ENCODE measurements at regions not wholly inside any gene's neighbourhood (a gene's known extent, or its start where the extent isn't known, plus 50 kb on each side); places are given as distances from the start of the nearest gene placed in this dataset.

DNA sequence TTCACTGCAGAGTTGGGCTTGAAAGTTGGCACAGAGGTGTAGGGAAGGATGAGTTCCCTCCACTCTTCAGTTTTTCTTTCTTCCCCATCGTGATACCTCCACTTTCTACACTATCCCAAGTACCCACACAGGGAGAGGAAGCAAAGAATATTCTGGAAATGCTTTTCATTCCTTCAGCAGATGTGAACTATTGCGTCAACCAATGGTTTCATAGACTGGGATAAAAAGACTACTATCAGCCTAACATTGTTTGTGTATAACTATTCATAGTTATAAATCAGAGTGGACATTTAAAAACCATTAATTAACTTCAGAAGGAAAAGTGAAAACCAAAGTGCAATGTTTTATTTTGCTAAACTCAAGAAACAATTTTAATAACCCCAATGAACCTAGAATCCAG lies 63.6 kb upstream of the MAMDC2 start:
- Histone ChIP-seq H3K4me1 (no peaks in the 10 kb centered on the region), H3K9me3 (no peaks in the 10 kb centered on the region), H3K27me3 (no peaks in the 10 kb centered on the region), H3K27ac (no peak overlapping the region), H3K4me3 (no peak overlapping the region), H3K36me3 (no peaks in the 10 kb centered on the region)
- intact Hi-C loops (cut with DNase I) = no loop called here
- DNase-seq (no peak), ATAC-seq (no peak)
- TF ChIP-seq, protein P1, sequence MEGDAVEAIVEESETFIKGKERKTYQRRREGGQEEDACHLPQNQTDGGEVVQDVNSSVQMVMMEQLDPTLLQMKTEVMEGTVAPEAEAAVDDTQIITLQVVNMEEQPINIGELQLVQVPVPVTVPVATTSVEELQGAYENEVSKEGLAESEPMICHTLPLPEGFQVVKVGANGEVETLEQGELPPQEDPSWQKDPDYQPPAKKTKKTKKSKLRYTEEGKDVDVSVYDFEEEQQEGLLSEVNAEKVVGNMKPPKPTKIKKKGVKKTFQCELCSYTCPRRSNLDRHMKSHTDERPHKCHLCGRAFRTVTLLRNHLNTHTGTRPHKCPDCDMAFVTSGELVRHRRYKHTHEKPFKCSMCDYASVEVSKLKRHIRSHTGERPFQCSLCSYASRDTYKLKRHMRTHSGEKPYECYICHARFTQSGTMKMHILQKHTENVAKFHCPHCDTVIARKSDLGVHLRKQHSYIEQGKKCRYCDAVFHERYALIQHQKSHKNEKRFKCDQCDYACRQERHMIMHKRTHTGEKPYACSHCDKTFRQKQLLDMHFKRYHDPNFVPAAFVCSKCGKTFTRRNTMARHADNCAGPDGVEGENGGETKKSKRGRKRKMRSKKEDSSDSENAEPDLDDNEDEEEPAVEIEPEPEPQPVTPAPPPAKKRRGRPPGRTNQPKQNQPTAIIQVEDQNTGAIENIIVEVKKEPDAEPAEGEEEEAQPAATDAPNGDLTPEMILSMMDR (IDR thresholded peaks at IDR 0.05) = no peak

DNA sequence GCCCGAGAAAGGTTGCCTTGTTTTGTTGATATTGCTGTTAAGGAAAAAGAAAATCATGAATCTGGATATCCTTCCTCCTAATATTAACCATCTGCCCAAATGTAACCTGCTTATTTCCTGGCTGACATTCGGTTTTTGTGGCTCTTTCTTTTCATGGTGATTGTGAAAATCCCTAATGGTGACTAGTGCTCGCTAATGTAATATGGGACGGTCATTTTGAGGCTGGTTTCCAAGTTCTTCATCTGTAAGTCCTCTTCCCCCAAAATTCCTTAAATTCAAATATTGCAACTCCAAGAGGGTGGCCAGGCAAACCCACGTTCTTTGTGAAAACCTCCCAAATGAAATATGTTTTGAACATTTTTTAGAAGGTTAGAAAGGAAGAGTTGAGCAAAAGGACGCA lies 63.1 kb upstream of the MAMDC2 start:
- ATAC-seq = no peak
- no peaks in the 10 kb centered on the region for H3K27me3 ChIP-seq
- no peak for DNase-seq
- no peak overlapping the region for H3K4me3 ChIP-seq
- TF ChIP-seq, protein P1 (IDR thresholded peaks at IDR 0.05) = no peak
- H3K9me3 ChIP-seq = no peaks in the 10 kb centered on the region
- H3K4me1 ChIP-seq = no peaks in the 10 kb centered on the region
- no peaks in the 10 kb centered on the region for H3K36me3 ChIP-seq
- intact Hi-C loops (cut with DNase I) = no loop called here
- H3K27ac ChIP-seq = no peak overlapping the region

DNA sequence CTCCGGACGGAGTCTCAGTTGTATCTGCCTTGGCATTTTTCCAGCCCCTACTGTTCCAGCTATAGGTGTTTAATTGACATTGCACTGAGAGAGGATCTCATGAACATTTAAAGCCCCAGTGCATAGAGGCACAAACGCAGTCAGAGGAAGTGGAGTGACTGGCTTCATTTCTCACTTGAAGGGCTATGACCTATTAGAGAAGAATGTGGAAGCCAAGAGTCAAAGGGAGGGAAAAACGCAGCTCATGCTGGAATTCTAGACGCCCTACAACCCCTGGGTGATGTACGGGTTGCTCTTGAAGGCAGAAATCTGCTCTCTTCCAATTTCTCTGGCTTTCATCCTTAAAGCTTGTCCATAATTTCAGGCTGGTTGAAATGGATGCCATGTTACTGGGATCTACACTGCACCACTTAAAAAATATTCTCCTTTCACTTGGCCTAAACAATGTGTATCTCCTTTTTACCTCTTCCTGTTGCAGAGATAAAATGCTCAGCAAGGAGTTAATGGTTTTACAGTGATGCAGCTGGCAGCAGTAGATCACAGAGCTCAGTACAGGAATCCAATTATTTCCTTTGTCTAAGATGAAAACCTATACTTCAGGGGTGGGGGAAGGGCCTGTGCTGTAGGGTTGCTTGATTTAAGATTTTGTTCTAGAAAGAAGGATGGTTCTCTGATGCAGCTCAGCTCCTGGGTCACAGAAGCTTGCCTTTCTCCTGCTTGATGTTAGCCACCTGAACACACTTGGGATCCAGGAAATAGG lies 61.8 kb upstream of the MAMDC2 start:
- H3K36me3 ChIP-seq = no peaks in the 10 kb centered on the region
- no peak overlapping the region for H3K27ac ChIP-seq
- ATAC-seq (no peak), DNase-seq (no peak)
- TF ChIP-seq, protein P1 (IDR thresholded peaks at IDR 0.05) = no peak
- no peak overlapping the region for H3K4me3 ChIP-seq
- H3K4me1 ChIP-seq = no peaks in the 10 kb centered on the region
- H3K27me3 ChIP-seq = no peaks in the 10 kb centered on the region
- intact Hi-C loops (cut with DNase I) = no loop called here
- H3K9me3 ChIP-seq = no peaks in the 10 kb centered on the region

DNA sequence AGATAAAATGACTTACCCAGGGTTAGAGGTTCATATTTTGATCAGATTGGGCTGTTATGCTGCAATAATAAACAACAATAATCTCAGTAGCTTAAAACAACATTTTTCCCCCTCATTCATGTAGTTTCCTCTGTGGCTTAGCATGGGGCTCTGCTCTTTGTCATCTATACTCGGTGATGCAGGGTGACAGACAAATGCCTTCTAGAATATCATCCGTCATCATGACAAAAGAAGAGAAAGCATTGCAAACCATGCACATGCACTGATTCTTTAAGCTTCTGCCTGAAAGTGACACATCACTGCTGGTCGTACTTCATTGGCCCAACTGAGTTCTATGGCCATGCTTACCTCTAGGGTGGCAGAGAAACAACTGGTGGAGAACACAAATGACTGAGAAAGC lies 58.8 kb upstream of the MAMDC2 start:
- Histone ChIP-seq H3K36me3 (no peaks in the 10 kb centered on the region), H3K4me1 (no peaks in the 10 kb centered on the region), H3K9me3 (no peaks in the 10 kb centered on the region), H3K27ac (no peak overlapping the region), H3K27me3 (no peaks in the 10 kb centered on the region), H3K4me3 (no peak overlapping the region)
- ATAC-seq = no peak
- intact Hi-C loops (cut with DNase I) = no loop called here
- TF ChIP-seq, protein P1 (IDR thresholded peaks at IDR 0.05) = no peak
- DNase-seq = no peak

DNA sequence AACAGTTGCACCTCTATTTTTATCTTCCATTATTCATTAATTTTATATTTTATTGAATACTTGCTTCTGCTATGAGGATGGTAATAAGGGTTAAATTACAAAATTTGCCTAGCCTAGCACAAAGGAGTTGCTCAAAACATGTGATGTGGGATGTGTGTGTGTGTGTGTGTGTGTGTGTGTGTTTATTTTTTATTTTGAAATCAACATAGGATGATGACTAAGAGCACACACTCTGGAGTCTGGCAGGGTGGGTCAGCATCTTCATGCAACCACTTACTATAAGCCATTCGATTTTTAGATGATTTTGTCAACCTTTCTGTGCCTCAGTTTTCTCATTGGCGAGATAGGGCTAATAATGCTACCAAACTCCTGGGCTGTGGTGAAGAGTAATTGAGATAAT lies 57.7 kb upstream of the MAMDC2 start:
- intact Hi-C loops (cut with DNase I) = no loop called here

More for the DNA sequence above, 57.7 kb upstream of the MAMDC2 start:
- DNase-seq (no peak), ATAC-seq (no peak)
- no peak overlapping the region for H3K27ac ChIP-seq
- no peaks in the 10 kb centered on the region for H3K4me1 ChIP-seq
- H3K9me3 ChIP-seq = no peaks in the 10 kb centered on the region
- no peak overlapping the region for H3K4me3 ChIP-seq
- no peaks in the 10 kb centered on the region for H3K27me3 ChIP-seq
- TF ChIP-seq, protein P1 (IDR thresholded peaks at IDR 0.05) = no peak
- H3K36me3 ChIP-seq = no peaks in the 10 kb centered on the region
